GF-D8 (cell line): ENCODE measurements at regions not wholly inside any gene's neighbourhood (a gene's known extent, or its start where the extent isn't known, plus 50 kb on each side); places are given as distances from the start of the nearest gene placed in this dataset.
A peak's percentile ranks its signal among the peaks of the same experiment; 100 is the strongest.

ENCODE experiments used
- DNase-seq: peaks from one replicate; lab custom pipeline; 2025; lab: John Stamatoyannopoulos, UW

- DNase-seq, result no peak
Measured at GRCh38 chr2:43171789-43172188, 54.6 kb downstream of the ZFP36L2 start.

GRCh38 chr2:43170405-43171105 lies 55.9 kb downstream of the ZFP36L2 start:
- DNase-seq, result no peak

- peak; percentile 46 for DNase-seq
Measured at GRCh38 chr2:43169987-43170386, 56.4 kb downstream of the ZFP36L2 start.

GRCh38 chr2:43169099-43169945 lies 57.1 kb downstream of the ZFP36L2 start:
- DNase-seq, result peak; percentile 69

GRCh38 chr2:43168016-43168369 lies 58.4 kb downstream of the ZFP36L2 start:
- no peak for DNase-seq

GRCh38 chr2:43165378-43166069 lies 60.9 kb downstream of the ZFP36L2 start:
- DNase-seq, result no peak

- DNase-seq, result no peak
Measured at GRCh38 chr2:43164686-43165085, 61.7 kb downstream of the ZFP36L2 start.

- no peak for DNase-seq
Measured at GRCh38 chr2:43163584-43164270, 62.7 kb downstream of the ZFP36L2 start.

GRCh38 chr2:43162511-43162776 lies 64.0 kb downstream of the ZFP36L2 start:
- no peak for DNase-seq

- no peak for DNase-seq
Measured at GRCh38 chr2:43161650-43162510, 64.5 kb downstream of the ZFP36L2 start.

GRCh38 chr2:43160778-43161177 lies 65.6 kb downstream of the ZFP36L2 start:
- DNase-seq, result no peak

GRCh38 chr2:43159797-43160196 lies 66.6 kb downstream of the ZFP36L2 start:
- DNase-seq, result no peak

GRCh38 chr2:43158259-43158880 lies 68.0 kb downstream of the ZFP36L2 start:
- DNase-seq, result peak; percentile 55

- no peak for DNase-seq
Measured at GRCh38 chr2:43157506-43158246, 68.7 kb downstream of the ZFP36L2 start.

GRCh38 chr2:43155851-43156411 lies 70.5 kb downstream of the ZFP36L2 start:
- no peak for DNase-seq

- no peak for DNase-seq
Measured at GRCh38 chr2:43154685-43155084, 71.7 kb downstream of the ZFP36L2 start.

- no peak for DNase-seq
Measured at GRCh38 chr2:43152741-43153647, 73.4 kb downstream of the ZFP36L2 start.

- DNase-seq, result no peak
Measured at GRCh38 chr2:43152186-43152585, 74.2 kb downstream of the ZFP36L2 start.
